RPMI7951 (cell line): ENCODE measurements at regions not wholly inside any gene's neighbourhood (a gene's known extent, or its start where the extent isn't known, plus 50 kb on each side); places are given as distances from the start of the nearest gene placed in this dataset.
A peak's percentile ranks its signal among the peaks of the same experiment; 100 is the strongest.

Source experiments
- DNase-seq: peaks from one replicate; pipeline ENCODE4 v3.0.0-alpha.2; 2012; ENCODE audit warnings: low read depth

DNA sequence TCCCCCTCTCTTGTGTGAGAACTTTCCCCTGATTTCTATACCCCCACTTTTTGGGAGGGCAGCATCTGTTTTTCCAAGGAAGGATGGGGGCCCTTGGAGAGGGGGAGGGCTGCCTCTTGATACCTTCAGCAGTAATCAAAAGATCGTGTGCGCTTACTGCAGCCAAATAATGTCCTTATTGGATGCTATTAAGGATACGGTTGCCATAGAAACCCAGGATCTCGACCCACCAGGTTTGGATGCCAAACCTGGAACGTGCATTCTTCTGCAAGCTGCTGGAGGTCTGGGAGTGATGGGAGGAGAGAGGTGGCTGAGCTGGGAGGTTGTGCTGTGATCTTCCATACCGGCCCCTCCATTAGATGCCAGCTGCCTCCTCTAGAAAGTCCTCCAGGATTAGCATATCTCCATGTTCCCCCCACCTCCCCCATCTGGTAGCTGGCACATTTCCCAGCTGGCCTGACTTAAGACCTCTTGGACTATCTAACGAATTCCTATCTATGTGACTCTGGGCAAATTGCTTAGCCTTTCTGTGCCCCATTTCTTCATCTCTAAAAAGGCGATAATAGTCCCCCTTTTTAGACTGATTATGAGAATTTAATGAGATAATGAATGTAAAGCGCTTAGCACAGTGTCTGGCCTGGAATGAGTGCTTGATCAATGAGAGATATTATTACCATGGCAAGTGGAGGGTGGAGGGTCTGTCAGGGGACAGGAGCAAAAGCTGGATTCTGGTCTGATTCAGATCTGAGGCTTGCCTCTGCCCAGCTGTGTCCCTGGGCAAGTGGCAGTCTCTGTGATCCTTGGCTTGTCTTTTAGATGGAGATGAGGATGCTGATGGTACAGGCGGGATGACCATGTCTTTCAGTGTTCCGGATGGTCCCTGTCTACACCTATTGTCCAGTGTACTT, 78.5 kb upstream of the PCBD1 start:
- DNase-seq, result no peak

- DNase-seq, result peak; percentile 48
These were observed 79.5 kb upstream of the PCBD1 start for GRCh38 chr10:70967591-70968587.

- DNase-seq, result no peak
These were observed 80.8 kb upstream of the PCBD1 start for GRCh38 chr10:70969188-70969587.

- DNase-seq, result peak; percentile 75
These were observed 82.5 kb upstream of the PCBD1 start for GRCh38 chr10:70970830-70971229.

GRCh38 chr10:70973275-70973674, 84.9 kb upstream of the PCBD1 start:
- no peak for DNase-seq

GRCh38 chr10:70974351-70974901, 86.1 kb upstream of the PCBD1 start:
- DNase-seq, result peak; percentile 68

GRCh38 chr10:70974920-70975319, 86.6 kb upstream of the PCBD1 start:
- DNase-seq, result no peak

DNA sequence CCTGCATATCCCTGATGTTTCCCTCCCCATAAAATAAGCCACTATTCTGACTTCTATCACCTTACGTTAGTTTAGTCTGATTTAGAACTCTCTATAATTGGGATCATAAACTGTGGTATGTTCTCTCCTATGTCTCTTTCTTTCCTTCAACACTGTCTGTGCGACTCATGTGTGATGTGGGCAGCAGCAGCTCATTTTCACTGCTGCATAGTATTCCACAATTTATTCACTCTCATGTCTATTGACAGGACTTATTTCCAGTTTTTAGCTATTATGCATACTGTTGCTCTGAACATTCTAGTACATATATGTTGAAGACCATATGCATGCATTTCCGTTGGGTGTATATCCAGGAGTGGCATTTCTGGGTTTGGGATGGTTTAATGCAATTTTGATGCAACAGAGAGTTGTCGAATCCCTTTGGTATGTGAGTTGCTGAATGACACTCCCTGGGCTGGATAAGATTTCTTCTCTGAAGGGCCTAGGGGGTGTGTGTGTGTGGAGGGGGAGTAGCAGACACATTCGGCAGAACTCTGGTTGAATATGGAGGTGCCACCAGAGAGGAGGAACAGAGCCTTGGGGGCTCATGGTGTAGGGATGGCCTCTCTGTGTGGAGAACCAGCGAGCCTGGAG, 87.8 kb upstream of the PCBD1 start:
- DNase-seq, result no peak

DNA sequence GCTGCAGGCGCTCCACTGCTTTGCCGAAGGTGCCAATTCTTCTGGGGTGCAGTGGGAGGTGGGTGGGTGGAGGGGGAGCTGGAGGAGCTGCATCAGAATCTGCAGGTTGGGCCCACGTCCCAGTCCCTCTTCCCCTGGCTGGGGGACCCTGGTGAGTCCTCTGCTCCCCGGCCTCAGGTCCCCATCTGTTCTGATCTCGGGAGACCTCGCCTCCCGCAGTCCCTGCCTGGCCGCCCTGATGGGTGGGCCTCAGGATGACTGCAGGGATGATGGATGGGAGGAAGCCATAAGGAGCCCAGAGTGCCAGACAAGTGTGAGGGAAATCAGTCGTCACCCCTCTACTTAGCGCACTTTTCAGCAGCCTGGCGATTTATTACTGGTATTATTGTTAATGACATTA, 89.3 kb upstream of the PCBD1 start:
- DNase-seq, result no peak

DNA sequence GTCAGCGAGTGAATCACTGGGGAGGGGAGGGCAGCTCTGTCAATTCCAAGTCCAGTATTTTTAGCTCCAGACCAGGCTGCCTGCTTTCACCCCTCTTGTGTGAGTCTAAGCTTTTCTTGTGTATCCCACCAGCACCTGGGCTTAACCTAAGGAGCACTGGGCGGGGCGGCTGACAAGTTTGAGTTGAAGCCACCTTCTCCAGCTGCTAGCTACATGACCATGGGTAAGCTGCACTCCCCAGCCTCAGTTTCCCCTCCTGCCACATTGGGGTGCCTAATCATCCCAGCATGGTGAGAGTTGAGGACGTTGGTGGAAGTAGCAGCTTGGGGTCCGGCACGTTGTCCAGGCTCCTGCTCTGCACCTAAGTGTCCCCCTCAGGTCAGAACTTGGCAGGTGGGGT, 89.8 kb upstream of the PCBD1 start:
- DNase-seq, result no peak

DNA sequence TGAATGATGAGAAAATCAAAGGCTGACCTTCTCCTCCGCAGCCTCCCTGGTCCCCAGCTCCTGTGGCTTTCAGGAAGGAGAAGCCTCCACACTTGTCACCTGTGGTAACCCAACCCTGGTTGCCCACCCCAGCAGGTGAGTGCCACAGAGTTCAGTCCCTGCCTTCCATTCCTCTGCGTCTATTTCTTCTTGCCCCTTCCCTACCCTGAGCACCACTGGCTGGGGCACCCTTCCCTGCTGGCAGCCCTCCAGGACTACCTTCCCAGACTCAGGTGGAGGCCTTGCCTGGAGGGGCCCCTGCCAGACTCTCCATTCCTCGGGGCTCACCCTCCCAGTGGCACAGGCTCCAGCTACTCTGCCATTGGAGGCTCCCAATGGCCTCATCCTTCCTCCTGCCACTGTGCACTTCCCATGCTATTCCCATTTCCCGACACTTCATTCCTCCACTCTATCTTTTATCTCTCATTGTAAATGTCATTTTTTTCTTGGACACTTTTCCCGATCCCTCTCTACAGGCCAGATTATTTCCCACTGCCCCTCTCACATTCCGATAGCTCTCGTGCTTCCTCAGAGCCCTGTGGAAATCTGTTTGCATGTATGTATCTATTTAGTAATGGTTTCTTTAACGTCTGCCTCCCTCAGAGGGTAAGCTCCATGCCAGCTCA, 90.6 kb upstream of the PCBD1 start:
- no peak for DNase-seq

DNA sequence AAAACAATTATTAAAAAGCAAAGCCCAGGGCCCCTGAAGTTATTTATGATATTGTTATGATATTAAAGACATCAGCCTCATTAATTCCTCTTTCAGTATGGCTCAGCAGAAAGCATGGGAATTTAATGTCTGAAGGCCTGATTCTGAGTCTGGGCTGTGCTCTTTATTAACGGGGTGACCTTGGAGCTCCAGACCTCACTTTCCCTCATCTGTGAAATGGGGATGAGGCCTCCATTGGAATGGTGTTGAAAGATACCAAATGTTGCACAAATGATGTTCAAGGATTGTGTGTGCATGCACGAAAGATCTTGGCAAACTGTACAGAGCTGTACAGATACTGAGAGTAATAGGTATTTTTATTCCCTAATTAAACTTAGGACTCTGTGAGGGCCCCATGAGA, 92.3 kb upstream of the PCBD1 start:
- no peak for DNase-seq

DNA sequence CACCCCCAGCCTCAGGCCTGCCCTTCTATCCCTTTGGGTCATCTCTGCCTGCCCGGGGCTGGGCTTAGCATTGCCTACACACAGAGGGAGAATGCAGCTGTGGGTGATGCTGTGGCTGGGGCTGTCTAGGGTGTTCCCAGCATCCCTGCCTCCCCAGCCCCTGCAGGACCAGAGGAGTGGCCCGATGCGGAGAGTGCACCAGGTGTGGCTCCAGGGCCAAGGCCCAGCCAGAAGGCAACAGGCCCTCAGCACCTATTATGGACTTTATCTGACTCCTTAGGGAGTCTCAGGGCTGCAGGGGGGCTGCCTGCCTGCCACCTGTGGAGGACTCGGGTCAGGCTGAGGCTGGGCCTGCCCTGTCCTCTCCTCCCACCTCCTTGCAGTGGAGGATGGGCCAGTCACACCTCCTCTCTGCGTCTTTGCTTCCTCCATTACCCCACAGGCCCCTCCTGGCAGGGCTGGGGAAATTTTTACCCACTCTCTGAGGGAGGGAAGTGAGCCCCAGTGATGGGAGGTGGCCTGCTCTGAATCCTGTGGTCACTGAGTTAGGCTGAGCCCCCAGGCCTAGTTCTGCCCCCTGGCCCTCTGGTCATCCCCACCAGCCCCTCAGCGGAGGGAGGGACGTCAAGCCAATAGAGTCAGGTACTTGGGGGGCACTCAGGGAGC, 92.9 kb upstream of the PCBD1 start:
- DNase-seq, result no peak

GRCh38 chr10:70981936-70982335, 93.6 kb upstream of the PCBD1 start:
- no peak for DNase-seq

- DNase-seq, result peak; percentile 7
These were observed 94.1 kb upstream of the PCBD1 start for GRCh38 chr10:70982443-70982842.

DNA sequence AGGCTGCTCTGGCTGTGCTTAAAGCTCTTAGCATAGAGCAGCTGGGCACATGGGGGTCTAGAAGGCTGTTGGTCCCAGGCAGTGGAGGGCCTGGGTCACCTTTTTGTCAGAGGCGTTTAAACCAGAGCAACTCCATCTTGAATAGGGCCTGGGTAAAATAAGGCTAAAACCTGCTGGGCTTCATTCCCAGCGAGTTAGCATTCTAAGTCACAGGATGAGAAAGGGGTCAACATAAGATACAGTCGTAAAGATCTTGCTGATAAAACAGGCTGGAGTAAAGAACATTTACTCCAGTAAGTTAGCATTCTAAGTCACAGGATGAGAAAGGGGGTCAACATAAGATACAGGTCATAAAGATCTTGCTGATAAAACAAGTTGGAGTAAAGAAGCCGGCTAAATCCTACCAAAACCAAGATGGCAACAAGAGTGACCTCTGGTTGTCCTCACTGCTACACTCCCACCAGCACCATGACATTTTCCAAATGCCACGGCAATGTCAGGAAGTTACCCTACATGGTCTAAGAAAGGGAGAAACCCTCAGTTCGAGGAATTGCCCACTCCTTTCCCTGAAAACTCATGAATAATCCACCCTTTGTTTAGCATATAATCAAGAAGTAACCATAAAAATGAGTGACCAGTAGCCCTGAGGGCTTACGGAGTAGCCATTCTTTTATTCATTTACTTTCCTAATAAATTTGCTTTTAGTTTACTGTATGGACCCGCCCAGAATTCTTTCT, 96.8 kb upstream of the PCBD1 start:
- peak; percentile 45 for DNase-seq

- DNase-seq, result peak; percentile 56
These were observed 97.7 kb upstream of the PCBD1 start for GRCh38 chr10:70985824-70986622.

GRCh38 chr10:70986623-70986950, 98.2 kb upstream of the PCBD1 start:
- no peak for DNase-seq
